ENCODE measurements at regions not wholly inside any gene's neighbourhood (a gene's known extent, or its start where the extent isn't known, plus 50 kb on each side); places are given as distances from the start of the nearest gene placed in this dataset.

DNA sequence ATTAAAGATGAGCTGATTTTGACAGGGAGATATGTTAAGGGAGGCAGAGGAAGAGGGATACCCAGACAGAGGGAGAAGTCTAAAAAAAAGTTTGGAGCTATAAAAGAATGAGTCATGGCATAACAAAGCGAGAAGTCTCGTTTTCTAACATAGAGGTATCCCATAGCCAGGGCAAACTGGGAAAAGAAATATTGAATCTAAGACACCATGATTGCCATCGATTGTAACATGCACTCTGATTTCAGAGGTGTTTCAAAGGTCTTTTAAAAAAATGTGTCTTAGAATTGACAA, 110.7 kb downstream of the MDH1 start:
- TF ChIP-seq EZH2phosphoT487 (IDR thresholded peaks at IDR 0.05; ENCODE audit: insufficient read depth, low read depth): no peak
- TF ChIP-seq EZH2 (IDR thresholded peaks at IDR 0.05; ENCODE audit: insufficient read depth, poor library complexity, severe bottlenecking): no peak

All from GM23248 (cell line).